ENCODE measurements at regions not wholly inside any gene's neighbourhood (a gene's known extent, or its start where the extent isn't known, plus 50 kb on each side); places are given as distances from the start of the nearest gene placed in this dataset.

DNA sequence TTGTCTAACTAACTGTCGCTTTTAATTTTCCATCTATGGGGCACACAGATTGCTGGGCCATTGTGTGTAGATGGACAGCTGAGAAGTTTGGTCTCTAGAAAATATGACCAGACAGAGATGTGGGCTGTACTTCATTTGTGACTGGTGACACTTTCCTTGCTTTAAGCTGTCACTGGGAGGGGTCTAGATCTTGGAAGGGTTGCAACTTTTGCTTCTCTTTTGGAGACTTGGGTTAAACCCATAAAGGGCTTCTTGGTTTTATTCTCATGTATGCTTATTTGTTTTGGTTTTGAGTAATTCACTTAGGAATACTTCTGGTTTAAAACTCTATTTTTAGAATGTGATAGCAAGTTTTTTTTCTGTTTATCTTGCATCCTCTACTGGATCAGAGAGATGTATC lies 80.2 kb downstream of the ETS2 start:
- H3K9me3 Mint-ChIP-seq, result peaks cover 70% of the 10 kb centered on the region
- peaks cover 6% of the 10 kb centered on the region for H3K36me3 Mint-ChIP-seq

DNA sequence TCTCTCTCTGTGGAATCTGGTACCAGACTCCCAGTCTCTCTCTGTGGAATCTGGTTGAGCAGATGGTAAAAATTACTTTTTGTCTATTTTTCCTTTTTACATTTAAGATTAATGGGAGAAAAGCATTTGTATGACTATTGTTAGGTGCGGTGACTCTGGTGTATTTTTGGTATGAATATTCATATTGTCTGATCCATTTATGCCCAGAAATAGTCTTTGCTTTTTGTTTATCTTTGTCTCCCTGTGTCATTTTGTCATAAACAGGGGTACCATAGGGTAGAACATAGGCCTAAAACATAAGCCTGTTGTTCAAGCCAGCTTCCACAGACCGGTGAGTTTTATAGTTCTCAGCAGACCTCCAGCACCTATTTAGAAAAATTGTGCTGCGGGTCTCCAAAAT lies 78.7 kb downstream of the ETS2 start:
- Mint-ChIP-seq H3K4me3 (no peak overlapping the region), H3K27ac (no peak overlapping the region), H3K27me3 (ENCODE audit: low read depth) (no peaks in the 10 kb centered on the region), H3K4me1 (peaks cover 4% of the 10 kb centered on the region), H3K36me3 (peaks cover 6% of the 10 kb centered on the region), H3K9me3 (peaks cover 76% of the 10 kb centered on the region)
- TF ChIP-seq CTCF (IDR thresholded peaks at IDR 0.05; ENCODE audit: unreplicated experiment), result no peak
- no peak for DNase-seq (ENCODE audit: low spot score in 2 of 2, unreplicated experiment in 2 of 2)

More for the DNA sequence above, 80.2 kb downstream of the ETS2 start:
- Mint-ChIP-seq H3K4me3 (no peak overlapping the region), H3K27me3 (ENCODE audit: low read depth) (no peaks in the 10 kb centered on the region), H3K27ac (no peak overlapping the region), H3K4me1 (peaks cover 4% of the 10 kb centered on the region)
- DNase-seq (ENCODE audit: low spot score in 2 of 2, unreplicated experiment in 2 of 2), result no peak
- no peak for TF ChIP-seq CTCF (IDR thresholded peaks at IDR 0.05; ENCODE audit: unreplicated experiment)

- Mint-ChIP-seq H3K27ac (no peak overlapping the region), H3K4me1 (no peaks in the 10 kb centered on the region), H3K36me3 (peaks cover 4% of the 10 kb centered on the region), H3K27me3 (ENCODE audit: low read depth) (no peaks in the 10 kb centered on the region), H3K4me3 (no peak overlapping the region), H3K9me3 (peaks cover 72% of the 10 kb centered on the region)
- DNase-seq (ENCODE audit: low spot score in 2 of 2, unreplicated experiment in 2 of 2), result no peak
- TF ChIP-seq CTCF (IDR thresholded peaks at IDR 0.05; ENCODE audit: unreplicated experiment), result no peak
These were observed 77.4 kb downstream of the ETS2 start for GRCh38 chr21:38883142-38883541.

DNA sequence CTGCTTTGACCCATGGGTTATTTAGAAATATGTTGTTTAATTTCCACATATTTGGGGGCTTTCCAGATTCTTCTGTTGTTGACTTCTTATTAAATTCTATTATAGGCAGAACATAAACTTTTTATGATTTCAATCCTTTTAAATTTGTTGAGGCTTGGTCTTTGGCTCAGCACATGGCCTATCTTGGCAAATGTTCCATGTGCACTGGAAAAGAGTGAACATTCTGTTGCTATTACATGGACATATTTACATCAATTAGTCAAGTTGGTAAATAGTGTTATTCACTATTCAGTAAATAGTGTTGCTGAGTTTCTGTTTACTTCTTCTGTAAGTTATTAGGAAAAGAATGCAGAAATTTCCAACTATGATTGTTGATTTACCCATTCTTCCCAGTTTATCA lies 75.4 kb downstream of the ETS2 start:
- H3K36me3 Mint-ChIP-seq, result peaks cover 4% of the 10 kb centered on the region
- TF ChIP-seq CTCF (IDR thresholded peaks at IDR 0.05; ENCODE audit: unreplicated experiment), result no peak
- no peak for DNase-seq (ENCODE audit: low spot score in 2 of 2, unreplicated experiment in 2 of 2)

DNA sequence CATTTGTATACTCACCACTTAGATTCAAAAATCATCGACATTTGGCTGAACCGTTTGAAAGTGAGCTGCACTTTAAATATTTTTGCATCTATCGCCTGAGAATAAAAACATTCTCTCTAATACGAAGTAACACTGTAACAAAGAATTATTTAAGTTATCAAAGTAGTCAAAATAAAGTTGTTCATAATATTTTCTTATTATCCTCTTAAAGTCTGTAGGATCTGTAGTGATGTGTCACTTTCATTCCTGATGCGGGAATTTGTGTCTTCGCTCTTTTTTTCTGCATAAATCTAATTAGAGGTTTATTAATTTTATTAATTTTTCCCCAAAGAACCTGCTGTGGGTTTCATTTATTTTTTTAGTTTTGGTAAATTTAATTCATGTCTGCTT lies 74.8 kb downstream of the ETS2 start:
- H3K9me3 Mint-ChIP-seq, result peaks cover 64% of the 10 kb centered on the region

More for the DNA sequence above, 75.4 kb downstream of the ETS2 start:
- Mint-ChIP-seq H3K9me3 (peaks cover 69% of the 10 kb centered on the region), H3K27ac (no peak overlapping the region), H3K4me3 (no peak overlapping the region), H3K4me1 (no peaks in the 10 kb centered on the region), H3K27me3 (ENCODE audit: low read depth) (no peaks in the 10 kb centered on the region)

More for the DNA sequence above, 74.8 kb downstream of the ETS2 start:
- TF ChIP-seq CTCF (IDR thresholded peaks at IDR 0.05; ENCODE audit: unreplicated experiment), result no peak
- DNase-seq (ENCODE audit: low spot score in 2 of 2, unreplicated experiment in 2 of 2), result no peak
- no peak overlapping the region for H3K4me3 Mint-ChIP-seq
- H3K4me1 Mint-ChIP-seq, result peaks cover 5% of the 10 kb centered on the region
- H3K27me3 Mint-ChIP-seq (ENCODE audit: low read depth), result no peaks in the 10 kb centered on the region
- no peak overlapping the region for H3K27ac Mint-ChIP-seq
- H3K36me3 Mint-ChIP-seq, result peaks cover 4% of the 10 kb centered on the region

Data from mesothelial cell of epicardium (in vitro differentiated cells).